IMR-90 (cell line): ENCODE measurements at regions not wholly inside any gene's neighbourhood (a gene's known extent, or its start where the extent isn't known, plus 50 kb on each side); places are given as distances from the start of the nearest gene placed in this dataset.

Experiments used
- ATAC-seq: fragments of 200-7000 bp; cut with Tn5 transposase; 2 replicates; pipeline ENCODE4 v1.9.1; 2020; ENCODE audit warnings: low read depth, mild to moderate bottlenecking, moderate library complexity
- BruUV-seq: library from RNA; stranded (reverse); fragments of 400-500 nt; replicated peaks from 2 replicates; lab custom pipeline; 2021; lab: Mats Ljungman, UMichigan
- CTCF ChIA-PET: fragments of 300-600 bp; formaldehyde crosslinking; extraction: SDS; loops from one replicate; lab custom pipeline; 2021; ENCODE audit warnings: antibody characterized with exemption; lab: Yijun Ruan, JAX
- POLR2A ChIA-PET: fragments of 300-600 bp; sonication (Branson Sonifier 250); formaldehyde crosslinking; loops from one replicate; lab custom pipeline; 2022; ENCODE audit warnings: antibody characterized with exemption; ENCODE audit not compliant: unreplicated experiment; lab: Charles Lee
- DNase-seq: peaks from one replicate; pipeline ENCODE4 v3.0.0; 2013
- H2AFZ ChIP-seq: replicated peaks from 2 replicates; pipeline ENCODE3; 2013; ENCODE audit warnings: low read length, mild to moderate bottlenecking; ENCODE audit not compliant: poor library complexity
- H2AK5ac ChIP-seq: 2 replicates; pipeline ENCODE4 v1.6.1; 2013; ENCODE audit warnings: low read depth, low read length, inconsistent platforms
- H2AK9ac ChIP-seq: replicated peaks from 2 replicates; pipeline ENCODE3; 2013; ENCODE audit warnings: mild to moderate bottlenecking, low read depth, low read length, moderate library complexity; ENCODE audit not compliant: poor library complexity
- H2BK120ac ChIP-seq: 2 replicates; pipeline ENCODE4 v1.6.1; 2013; ENCODE audit warnings: low read depth, low read length, inconsistent platforms
- H2BK15ac ChIP-seq: 3 replicates; pipeline ENCODE4 v1.6.1; 2013; ENCODE audit warnings: low read depth, low read length, inconsistent platforms
- H2BK20ac ChIP-seq: 2 replicates; pipeline ENCODE4 v1.6.1; 2013; ENCODE audit warnings: low read depth, mild to moderate bottlenecking, inconsistent platforms, low read length, moderate library complexity
- H2BK5ac ChIP-seq: 2 replicates; pipeline ENCODE4 v1.6.1; 2013; ENCODE audit warnings: mild to moderate bottlenecking, low read depth, low read length, inconsistent platforms; ENCODE audit not compliant: poor library complexity, severe bottlenecking
- H3K14ac ChIP-seq: replicated peaks from 2 replicates; pipeline ENCODE4 v1.6.1; 2013; ENCODE audit warnings: low read depth, low read length, inconsistent platforms
- H3K18ac ChIP-seq: 2 replicates; pipeline ENCODE4 v1.6.1; 2013; ENCODE audit warnings: low read depth, low read length, control low read depth
- H3K23ac ChIP-seq: 2 replicates; pipeline ENCODE4 v1.6.1; 2013; ENCODE audit warnings: low read depth, low read length, inconsistent platforms
- H3K27ac ChIP-seq: 2 replicates; pipeline ENCODE4 v1.5.1; 2013; ENCODE audit warnings: mild to moderate bottlenecking, control low read depth, low read length; ENCODE audit not compliant: insufficient read depth
- H3K27me3 ChIP-seq: 2 replicates; pipeline ENCODE4 v1.6.1; 2013; ENCODE audit warnings: low read length; ENCODE audit not compliant: control insufficient read depth, insufficient read depth
- H3K36me3 ChIP-seq: 2 replicates; pipeline ENCODE4 v1.6.1; 2013; ENCODE audit warnings: low read length, mixed read lengths; ENCODE audit not compliant: control insufficient read depth, insufficient read depth
- H3K4ac ChIP-seq: 2 replicates; pipeline ENCODE4 v1.6.1; 2013; ENCODE audit warnings: low read depth, low read length, inconsistent platforms
- H3K4me1 ChIP-seq: 2 replicates; pipeline ENCODE4 v1.6.1; 2013; ENCODE audit warnings: low read length, mixed read lengths; ENCODE audit not compliant: control insufficient read depth, insufficient read depth
- H3K4me2 ChIP-seq: 2 replicates; pipeline ENCODE4 v1.6.1; 2013; ENCODE audit warnings: low read depth, mild to moderate bottlenecking, control low read depth, low read length, moderate library complexity
- H3K4me3 ChIP-seq: 2 replicates; pipeline ENCODE4 v1.5.1; 2013; ENCODE audit warnings: low read depth, mild to moderate bottlenecking, control low read depth, low read length, moderate library complexity; ENCODE audit not compliant: insufficient read depth
- H3K56ac ChIP-seq: 2 replicates; pipeline ENCODE4 v1.6.1; 2013; ENCODE audit warnings: low read length, inconsistent platforms; ENCODE audit not compliant: insufficient read depth; ENCODE audit errors: extremely low read depth
- H3K79me1 ChIP-seq, 2 experiments: 2 replicates each; pipeline ENCODE4 v1.6.1; 2013; ENCODE audit warnings: low read length in 2 of 2, inconsistent platforms in 1 of 2, low read depth in 1 of 2
- H3K9ac ChIP-seq: 2 replicates; pipeline ENCODE4 v1.6.1; 2013; ENCODE audit warnings: low read depth, low read length, control low read depth
- H3K9me1 ChIP-seq: 2 replicates; pipeline ENCODE4 v1.6.1; 2013; ENCODE audit warnings: low read length, inconsistent platforms; ENCODE audit not compliant: insufficient read depth
- H3K9me3 ChIP-seq: 2 replicates; pipeline ENCODE4 v1.6.1; 2013; ENCODE audit warnings: low read length; ENCODE audit not compliant: control insufficient read depth, insufficient read depth
- H4K20me1 ChIP-seq: 2 replicates; pipeline ENCODE4 v1.6.1; 2013; ENCODE audit warnings: low read length, inconsistent platforms; ENCODE audit not compliant: insufficient read depth
- H4K5ac ChIP-seq: 2 replicates; pipeline ENCODE4 v1.6.1; 2013; ENCODE audit warnings: mild to moderate bottlenecking, low read depth, low read length, control low read depth
- H4K8ac ChIP-seq, 2 experiments: 2 replicates each; pipeline ENCODE4 v1.6.1; 2013; ENCODE audit warnings: low read depth in 2 of 2, low read length in 2 of 2, control low read depth in 1 of 2, inconsistent platforms in 1 of 2
- H4K91ac ChIP-seq: 2 replicates; pipeline ENCODE4 v1.6.1; 2013; ENCODE audit warnings: low read depth, low read length, inconsistent platforms; ENCODE audit not compliant: insufficient read depth
- BHLHE40 ChIP-seq: fragments of 150-350 bp; IDR thresholded peaks from 2 replicates; pipeline ENCODE4 v1.6.1; 2016; ENCODE audit warnings: mild to moderate bottlenecking, low read depth, low read length
- CEBPB ChIP-seq: IDR thresholded peaks from 2 replicates; pipeline ENCODE4 v1.6.1; 2012; ENCODE audit warnings: low read depth, low read length, improper control_type of control experiment
- CHD1 ChIP-seq: IDR thresholded peaks from 2 replicates; pipeline ENCODE4 v1.6.1; 2012; ENCODE audit warnings: low read depth, low read length, improper control_type of control experiment
- FOS ChIP-seq: fragments of 150-350 bp; IDR thresholded peaks from 2 replicates; pipeline ENCODE4 v1.6.1; 2016; ENCODE audit warnings: low read depth, low read length
- MAFK ChIP-seq: IDR thresholded peaks from 2 replicates; pipeline ENCODE4 v1.6.1; 2012; ENCODE audit warnings: low read depth, low read length, improper control_type of control experiment
- MAZ ChIP-seq: IDR thresholded peaks from 2 replicates; pipeline ENCODE4 v1.6.1; 2012; ENCODE audit warnings: low read depth, mild to moderate bottlenecking, low read length, improper control_type of control experiment, moderate library complexity, borderline replicate concordance
- MXI1 ChIP-seq: IDR thresholded peaks from 2 replicates; pipeline ENCODE4 v1.6.1; 2012; ENCODE audit warnings: low read depth, mild to moderate bottlenecking, low read length, moderate library complexity, borderline replicate concordance
- NFE2L2 ChIP-seq: fragments of 150-350 bp; IDR thresholded peaks from 2 replicates; pipeline ENCODE4 v1.6.1; 2016; ENCODE audit warnings: low read depth, mild to moderate bottlenecking, low read length
- POLR2A ChIP-seq: IDR thresholded peaks from 2 replicates; pipeline ENCODE4 v1.6.1; 2012; ENCODE audit warnings: mild to moderate bottlenecking, low read depth, low read length
- RCOR1 ChIP-seq: IDR thresholded peaks from 2 replicates; pipeline ENCODE4 v1.6.1; 2012; ENCODE audit warnings: mild to moderate bottlenecking, low read length, improper control_type of control experiment; ENCODE audit not compliant: insufficient replicate concordance
- RFX5 ChIP-seq: IDR thresholded peaks from 2 replicates; pipeline ENCODE4 v1.8.0; 2012; ENCODE audit warnings: low read depth, mild to moderate bottlenecking, low read length, moderate library complexity
- SMC3 ChIP-seq: fragments of 150-350 bp; IDR thresholded peaks from 2 replicates; pipeline ENCODE4 v1.6.1; 2016; ENCODE audit warnings: low read depth, mild to moderate bottlenecking, antibody characterized with exemption, low read length, moderate library complexity
- WGBS, 2 experiments: methylation state at CpG; one replicate each; pipeline versions ENCODE4 v1.1.5 to v1.1.7; 2013; ENCODE audit warnings: missing lambda C conversion rate in 2 of 2; ENCODE audit not compliant: insufficient read length in 1 of 2; ENCODE audit errors: extremely low coverage in 2 of 2; 5-methylcytosine and 5-hydroxymethylcytosine counted together
- dilution Hi-C: fragments of 300-500 bp; cut with HindIII; formaldehyde crosslinking; loops from one replicate; pipeline ENCODE4 v1.14.3; 2018; ENCODE audit warnings: low sequenced_read_pairs; ENCODE audit not compliant: unreplicated experiment
- in situ Hi-C: fragments of 300-500 bp; cut with MboI; formaldehyde crosslinking; loops from 3 replicates; pipeline ENCODE4 v1.14.3; 2019; ENCODE audit warnings: low sequenced_read_pairs, inconsistent platforms, mixed read lengths
- intact Hi-C: fragments of 100-400 bp; cut with micrococcal nuclease; formaldehyde crosslinking; loops from 2 replicates; pipeline ENCODE4 v1.10.0; 2022
- TF ChIP-seq, protein P1 (sequence below): conservative IDR thresholded peaks from 2 replicates; pipeline ENCODE4 v1.5.1; 2012; ENCODE audit warnings: mild to moderate bottlenecking, low read depth, low read length, improper control_type of control experiment
- TF ChIP-seq, protein P2 (sequence below): fragments of 150-350 bp; IDR thresholded peaks from 2 replicates; pipeline ENCODE4 v1.6.1; 2016; ENCODE audit warnings: low read depth, mild to moderate bottlenecking, low read length, moderate library complexity, borderline replicate concordance
- TF ChIP-seq, protein P3 (sequence below): fragments of 150-350 bp; IDR thresholded peaks from 2 replicates; pipeline ENCODE4 v1.6.1; 2017; ENCODE audit warnings: mild to moderate bottlenecking, antibody characterized with exemption, low read length, low read depth

- ATAC-seq (peak; percentile 51), DNase-seq (no peak)
- no peak overlapping the region for H4K91ac ChIP-seq
- no CpG with 5 or more reads among the region's 1 CpG for WGBS, 2 experiments
- no peaks in the 10 kb centered on the region for H3K36me3 ChIP-seq
- H2BK5ac ChIP-seq = no peak overlapping the region
- H3K27me3 ChIP-seq = no peaks in the 10 kb centered on the region
- H4K8ac ChIP-seq = no peak overlapping the region
- no peaks in the 10 kb centered on the region for H3K9me1 ChIP-seq
- H4K5ac ChIP-seq = no peak overlapping the region
- H3K79me1 ChIP-seq = no peaks in the 10 kb centered on the region
- H3K14ac ChIP-seq = no peak overlapping the region
- CTCF ChIA-PET = interaction anchor here (0.6 kb wide), 1 partner anchor 584 kb away, joined by 4 read pairs; no protein-coding TSS in a partner anchor
- H2AK5ac ChIP-seq = no peak overlapping the region
- no peak overlapping the region for H3K56ac ChIP-seq
- dilution Hi-C loops = no loop called here
- BruUV-seq = no TSS peak
- no peak overlapping the region for H2AFZ ChIP-seq
- no peak overlapping the region for H3K4me3 ChIP-seq
- no peak overlapping the region for H3K4ac ChIP-seq
- no peak overlapping the region for H2BK15ac ChIP-seq
- TF ChIP-seq, protein P1, sequence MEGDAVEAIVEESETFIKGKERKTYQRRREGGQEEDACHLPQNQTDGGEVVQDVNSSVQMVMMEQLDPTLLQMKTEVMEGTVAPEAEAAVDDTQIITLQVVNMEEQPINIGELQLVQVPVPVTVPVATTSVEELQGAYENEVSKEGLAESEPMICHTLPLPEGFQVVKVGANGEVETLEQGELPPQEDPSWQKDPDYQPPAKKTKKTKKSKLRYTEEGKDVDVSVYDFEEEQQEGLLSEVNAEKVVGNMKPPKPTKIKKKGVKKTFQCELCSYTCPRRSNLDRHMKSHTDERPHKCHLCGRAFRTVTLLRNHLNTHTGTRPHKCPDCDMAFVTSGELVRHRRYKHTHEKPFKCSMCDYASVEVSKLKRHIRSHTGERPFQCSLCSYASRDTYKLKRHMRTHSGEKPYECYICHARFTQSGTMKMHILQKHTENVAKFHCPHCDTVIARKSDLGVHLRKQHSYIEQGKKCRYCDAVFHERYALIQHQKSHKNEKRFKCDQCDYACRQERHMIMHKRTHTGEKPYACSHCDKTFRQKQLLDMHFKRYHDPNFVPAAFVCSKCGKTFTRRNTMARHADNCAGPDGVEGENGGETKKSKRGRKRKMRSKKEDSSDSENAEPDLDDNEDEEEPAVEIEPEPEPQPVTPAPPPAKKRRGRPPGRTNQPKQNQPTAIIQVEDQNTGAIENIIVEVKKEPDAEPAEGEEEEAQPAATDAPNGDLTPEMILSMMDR = no peak
- TF ChIP-seq CEBPB (no peak), MXI1 (no peak), BHLHE40 (no peak), FOS (no peak), MAZ (no peak), POLR2A (no peak), CHD1 (no peak), RCOR1 (no peak), MAFK (no peak), SMC3 (no peak), NFE2L2 (no peak), RFX5 (no peak)
- TF ChIP-seq, protein P2, sequence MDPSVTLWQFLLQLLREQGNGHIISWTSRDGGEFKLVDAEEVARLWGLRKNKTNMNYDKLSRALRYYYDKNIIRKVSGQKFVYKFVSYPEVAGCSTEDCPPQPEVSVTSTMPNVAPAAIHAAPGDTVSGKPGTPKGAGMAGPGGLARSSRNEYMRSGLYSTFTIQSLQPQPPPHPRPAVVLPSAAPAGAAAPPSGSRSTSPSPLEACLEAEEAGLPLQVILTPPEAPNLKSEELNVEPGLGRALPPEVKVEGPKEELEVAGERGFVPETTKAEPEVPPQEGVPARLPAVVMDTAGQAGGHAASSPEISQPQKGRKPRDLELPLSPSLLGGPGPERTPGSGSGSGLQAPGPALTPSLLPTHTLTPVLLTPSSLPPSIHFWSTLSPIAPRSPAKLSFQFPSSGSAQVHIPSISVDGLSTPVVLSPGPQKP = no peak
- TF ChIP-seq, protein P3, sequence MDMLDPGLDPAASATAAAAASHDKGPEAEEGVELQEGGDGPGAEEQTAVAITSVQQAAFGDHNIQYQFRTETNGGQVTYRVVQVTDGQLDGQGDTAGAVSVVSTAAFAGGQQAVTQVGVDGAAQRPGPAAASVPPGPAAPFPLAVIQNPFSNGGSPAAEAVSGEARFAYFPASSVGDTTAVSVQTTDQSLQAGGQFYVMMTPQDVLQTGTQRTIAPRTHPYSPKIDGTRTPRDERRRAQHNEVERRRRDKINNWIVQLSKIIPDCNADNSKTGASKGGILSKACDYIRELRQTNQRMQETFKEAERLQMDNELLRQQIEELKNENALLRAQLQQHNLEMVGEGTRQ = no peak
- no peaks in the 10 kb centered on the region for H3K4me1 ChIP-seq
- H3K23ac ChIP-seq = no peak overlapping the region
- no peak overlapping the region for H2BK20ac ChIP-seq
- H3K18ac ChIP-seq = no peak overlapping the region
- in situ Hi-C loops = no loop called here
- no peak overlapping the region for H3K4me2 ChIP-seq
- H2AK9ac ChIP-seq = no peak overlapping the region
- H3K9me3 ChIP-seq = no peaks in the 10 kb centered on the region
- POLR2A ChIA-PET = no interaction called here
- no peaks in the 10 kb centered on the region for H4K20me1 ChIP-seq
- no peak overlapping the region for H3K9ac ChIP-seq
- intact Hi-C loops = no loop called here
- H3K27ac ChIP-seq = no peak overlapping the region
- H2BK120ac ChIP-seq = no peak overlapping the region
Observed at GRCh38 chr11:109845437-109845836, 247.8 kb upstream of the ZC3H12C start.
